Muscle of leg (tissue), 3 donors: ENCODE measurements at regions not wholly inside any gene's neighbourhood (a gene's known extent, or its start where the extent isn't known, plus 50 kb on each side); places are given as distances from the start of the nearest gene placed in this dataset.
"Not testable (repeated sequence)": the region's sequence is repeated elsewhere in the genome, so short reads cannot be mapped to it uniquely, and the experiment has no call there.

Experiments
- DNase-seq: peaks from one replicate; pipeline ENCODE4 v3.0.0; 2013
- H3K27ac ChIP-seq: one replicate; pipeline ENCODE4 v1.5.1; 2013; ENCODE audit warnings: mild to moderate bottlenecking, low read length, control low read depth
- H3K27me3 ChIP-seq: one replicate; pipeline ENCODE4 v1.6.1; 2013; ENCODE audit warnings: low read length; ENCODE audit not compliant: control insufficient read depth, insufficient read depth
- H3K36me3 ChIP-seq: one replicate; pipeline ENCODE4 v1.6.1; 2013; ENCODE audit warnings: low read length; ENCODE audit not compliant: control insufficient read depth, insufficient read depth
- H3K4me1 ChIP-seq: one replicate; pipeline ENCODE4 v1.6.1; 2013; ENCODE audit warnings: low read length; ENCODE audit not compliant: control insufficient read depth, insufficient read depth
- H3K4me3 ChIP-seq: one replicate; pipeline ENCODE4 v1.5.1; 2013; ENCODE audit warnings: low read length, control low read depth
- H3K9me3 ChIP-seq: replicated peaks from 2 replicates; pipeline ENCODE4 v1.6.1; 2013; ENCODE audit warnings: low read depth, low read length; ENCODE audit not compliant: control insufficient read depth
- WGBS: methylation state at CpG from one replicate; pipeline ENCODE4 v1.1.5; 2013; ENCODE audit warnings: missing lambda C conversion rate; ENCODE audit not compliant: insufficient coverage; 5-methylcytosine and 5-hydroxymethylcytosine counted together

DNA sequence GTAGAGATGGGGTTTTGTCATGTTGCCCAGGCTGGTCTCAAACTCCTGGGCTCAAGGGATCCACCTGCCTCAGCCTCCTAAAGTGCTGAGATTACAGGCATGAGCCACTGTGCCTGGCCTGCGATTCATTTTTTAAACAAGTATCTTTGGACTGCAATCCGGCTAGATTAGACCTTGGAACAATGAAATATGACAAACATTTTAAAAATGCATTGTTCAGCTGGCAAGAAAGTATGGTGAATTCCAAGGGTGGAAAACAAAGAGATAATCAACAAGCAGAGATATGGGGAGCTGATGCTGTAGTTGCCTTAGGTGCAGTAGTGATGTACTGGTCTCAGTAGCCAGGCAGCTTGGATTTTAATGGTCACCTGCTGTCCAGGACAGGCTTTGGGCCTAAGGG, 95.8 kb upstream of the GOLGA8J start:
- no peaks in the 10 kb centered on the region for H3K4me1 ChIP-seq
- no peaks in the 10 kb centered on the region for H3K9me3 ChIP-seq
- no peak overlapping the region for H3K4me3 ChIP-seq
- 65% methylated on average over 2 of the region's 2 CpGs for WGBS
- DNase-seq, result no peak
- no peaks in the 10 kb centered on the region for H3K36me3 ChIP-seq
- H3K27me3 ChIP-seq, result peaks cover 4% of the 10 kb centered on the region
- no peak overlapping the region for H3K27ac ChIP-seq

DNA sequence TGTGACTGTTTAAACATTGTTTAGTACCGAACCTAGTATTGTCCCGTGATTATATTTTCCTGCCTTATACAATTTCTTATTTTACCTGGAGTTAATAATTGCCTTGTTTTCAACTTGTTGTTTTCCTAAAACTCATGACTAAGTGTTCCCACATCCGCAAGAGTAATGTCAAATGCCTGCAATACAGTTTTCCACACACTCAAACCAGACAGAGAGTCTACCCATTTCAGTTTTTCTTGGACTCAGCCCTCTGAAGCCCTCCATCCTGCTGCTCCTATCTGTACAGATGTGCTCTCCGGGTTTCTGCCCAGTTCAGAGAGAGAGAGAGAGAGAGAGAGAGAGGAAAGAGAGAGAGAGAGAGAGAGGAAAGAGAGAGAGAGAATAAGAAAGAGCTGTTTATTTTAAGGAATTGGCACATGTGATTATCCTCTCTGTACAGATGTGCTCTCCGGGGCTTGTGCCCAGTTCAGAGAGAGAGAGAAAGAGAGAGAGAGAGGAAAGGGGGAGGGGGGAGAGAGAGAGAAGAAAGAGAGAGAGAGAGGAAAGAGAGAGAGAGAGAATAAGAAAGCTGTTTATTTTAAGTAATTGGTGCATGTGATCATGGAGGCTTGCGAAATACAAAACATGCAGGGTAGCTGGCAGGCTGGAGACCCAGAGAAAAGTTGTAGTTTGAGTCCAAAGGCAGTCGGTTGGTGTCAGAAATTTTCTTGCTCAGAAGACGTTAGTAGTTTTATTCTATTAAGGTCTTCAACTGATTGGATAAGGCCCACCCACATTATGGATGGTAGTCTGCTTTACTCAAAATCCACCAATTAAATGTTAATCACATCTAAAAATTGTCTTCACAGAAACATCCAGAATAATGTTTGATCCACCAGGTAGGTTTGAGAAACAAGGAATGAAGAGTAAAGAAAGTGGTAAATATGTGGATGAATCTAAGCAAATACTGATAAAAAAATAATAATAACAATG, 104.1 kb upstream of the GOLGA8J start:
- no peaks in the 10 kb centered on the region for H3K4me1 ChIP-seq
- no peaks in the 10 kb centered on the region for H3K9me3 ChIP-seq

DNA sequence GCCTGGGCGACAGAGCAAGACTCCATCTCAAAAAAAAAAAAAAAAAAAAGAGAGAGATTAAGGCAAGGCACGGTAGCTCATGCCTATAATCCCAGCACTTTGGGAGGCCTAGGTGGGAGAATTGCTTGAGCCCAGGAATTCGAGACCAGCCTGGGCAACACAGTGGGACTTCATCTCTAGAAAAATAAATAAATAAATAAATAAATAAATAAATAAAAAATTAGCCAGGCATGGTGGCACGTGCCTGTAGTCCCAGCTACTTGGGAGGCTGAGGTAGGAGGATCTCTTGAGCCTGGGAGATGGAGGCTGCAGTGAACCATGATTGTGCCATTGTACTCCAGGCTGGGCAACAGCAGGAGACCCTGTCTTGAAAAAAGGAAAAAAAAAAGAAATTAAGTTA, 108.7 kb upstream of the GOLGA8J start:
- no CpG with 5 or more reads among the region's 4 CpGs for WGBS
- not testable (repeated sequence) for H3K27ac ChIP-seq

More for the DNA sequence above, 104.1 kb upstream of the GOLGA8J start:
- H3K27ac ChIP-seq, result no peak overlapping the region
- WGBS, result 78% methylated on average over 3 of the region's 8 CpGs
- H3K27me3 ChIP-seq, result no peaks in the 10 kb centered on the region
- no peak overlapping the region for H3K4me3 ChIP-seq
- no peaks in the 10 kb centered on the region for H3K36me3 ChIP-seq
- no peak for DNase-seq

DNA sequence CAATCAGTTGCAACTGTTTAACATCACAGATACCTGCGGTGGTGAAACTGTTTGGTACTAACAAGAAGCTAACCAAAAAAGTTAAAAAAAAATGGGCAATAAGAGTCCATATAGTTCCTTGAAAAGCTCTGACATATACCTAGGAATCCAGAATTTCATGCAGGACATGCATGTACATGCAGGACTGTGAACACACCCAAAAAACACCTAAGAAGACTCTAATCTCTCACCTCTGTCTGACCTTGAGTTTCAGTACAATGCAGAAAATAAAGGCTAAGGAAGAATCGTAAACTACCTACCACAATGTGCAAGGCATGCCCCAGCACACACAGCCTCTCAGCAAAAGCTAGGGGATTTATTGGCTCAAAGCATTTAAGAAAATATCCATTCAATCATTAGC, 110.7 kb upstream of the GOLGA8J start:
- Histone ChIP-seq H3K9me3 (no peaks in the 10 kb centered on the region), H3K27me3 (peaks cover 22% of the 10 kb centered on the region), H3K27ac (no peak overlapping the region), H3K36me3 (no peaks in the 10 kb centered on the region), H3K4me3 (no peak overlapping the region), H3K4me1 (peaks cover 2% of the 10 kb centered on the region)
- DNase-seq, result no peak
- no CpG with 5 or more reads among the region's 2 CpGs for WGBS

More for the DNA sequence above, 108.7 kb upstream of the GOLGA8J start:
- H3K27me3 ChIP-seq, result peaks cover 11% of the 10 kb centered on the region
- DNase-seq, H3K4me1 ChIP-seq, H3K4me3 ChIP-seq, H3K9me3 ChIP-seq, H3K36me3 ChIP-seq: not testable (repeated sequence)

DNA sequence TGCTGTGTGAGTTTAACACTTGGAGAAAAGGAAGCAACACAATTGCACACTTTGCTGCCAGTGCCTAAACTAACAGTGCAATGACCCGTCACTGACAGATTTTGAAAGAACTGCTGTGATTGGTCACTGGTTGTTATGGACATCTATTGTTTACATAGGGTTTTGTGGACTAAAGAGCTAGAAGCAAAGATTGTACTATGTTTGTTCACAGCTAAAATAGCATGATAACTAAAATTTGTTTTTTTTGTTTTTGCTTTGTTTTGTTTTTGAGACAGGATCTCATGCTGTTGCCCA, 112.4 kb upstream of the GOLGA8J start:
- Histone ChIP-seq H3K4me3 (no peak overlapping the region), H3K4me1 (peaks cover 2% of the 10 kb centered on the region), H3K9me3 (no peaks in the 10 kb centered on the region), H3K27me3 (peaks cover 25% of the 10 kb centered on the region), H3K27ac (no peak overlapping the region), H3K36me3 (no peaks in the 10 kb centered on the region)
- DNase-seq, result no peak
- no CpG with 5 or more reads among the region's 1 CpG for WGBS

DNA sequence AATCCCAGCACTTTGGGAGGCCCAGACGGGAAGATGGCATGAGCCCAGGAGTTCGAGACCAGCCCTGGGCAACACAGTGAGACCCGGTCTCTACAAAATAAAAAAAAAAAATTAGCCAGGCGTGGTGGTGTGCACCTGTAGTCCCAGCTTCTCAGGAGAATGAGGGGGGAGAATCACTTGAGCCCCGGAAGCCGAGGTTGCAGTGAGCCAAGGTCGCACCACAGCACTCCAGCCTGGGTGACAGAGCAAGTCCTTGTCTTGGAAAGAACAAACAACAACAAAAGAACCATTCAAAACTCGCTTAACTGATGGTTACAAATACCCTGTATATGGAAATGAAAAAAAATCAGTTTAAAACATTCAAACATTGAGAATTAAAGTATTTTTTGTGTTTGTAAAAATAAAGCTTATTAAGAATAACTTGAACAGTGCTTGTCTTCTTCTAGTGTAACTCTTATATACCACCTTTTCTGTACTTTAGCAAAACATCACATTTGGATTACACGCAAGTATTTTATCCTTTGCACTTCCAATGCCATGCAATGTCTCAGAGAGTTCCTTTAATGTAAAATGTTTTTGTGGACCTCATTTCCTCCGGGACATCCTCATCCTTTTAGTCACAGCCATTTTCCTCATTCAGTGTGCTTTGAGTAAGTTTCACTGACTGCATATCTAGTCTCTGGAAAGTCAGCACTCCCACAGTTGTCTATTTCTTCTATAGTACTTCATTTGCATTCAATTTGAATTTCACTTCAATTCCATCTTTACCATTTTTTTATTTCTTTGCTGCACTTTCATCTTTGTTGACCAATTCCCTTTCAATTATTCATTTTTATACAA, 113.0 kb upstream of the GOLGA8J start:
- Histone ChIP-seq H3K4me1 (peaks cover 2% of the 10 kb centered on the region), H3K27ac (no peak overlapping the region), H3K9me3 (no peaks in the 10 kb centered on the region), H3K4me3 (no peak overlapping the region), H3K27me3 (peaks cover 25% of the 10 kb centered on the region), H3K36me3 (no peaks in the 10 kb centered on the region)
- DNase-seq, result no peak
- 89% methylated on average over 4 of the region's 10 CpGs for WGBS

DNA sequence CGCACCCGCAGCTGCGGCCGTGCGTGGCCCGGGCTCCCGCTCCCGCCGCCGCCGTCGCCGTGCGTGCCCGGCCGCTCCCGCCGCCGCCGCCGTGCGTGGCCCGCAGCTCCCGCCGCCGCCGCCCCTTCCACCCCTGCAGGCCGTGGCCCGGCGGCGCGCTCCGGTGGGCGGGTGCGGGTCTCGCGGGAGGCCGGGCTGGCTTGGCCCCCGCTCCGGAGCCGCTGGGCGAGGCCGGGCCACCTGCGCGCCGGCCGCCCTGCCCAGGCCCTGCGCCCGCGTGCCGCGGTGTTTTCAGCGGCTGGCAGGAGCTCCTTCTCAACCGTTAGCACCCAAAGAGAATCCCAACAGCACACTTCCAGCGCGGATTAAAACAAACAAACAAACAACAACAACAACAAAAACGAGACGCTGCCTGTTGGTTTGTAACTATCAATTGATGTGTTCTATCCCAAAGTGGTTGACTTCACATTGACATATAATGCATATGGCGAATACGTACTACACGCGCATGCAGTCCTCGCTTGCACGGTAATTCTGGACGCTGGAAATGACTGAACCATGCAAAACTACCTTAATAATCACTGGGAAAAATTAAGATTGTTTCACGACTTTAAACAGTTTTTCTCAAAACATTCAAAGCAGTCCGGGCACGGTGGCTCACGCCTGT, 113.7 kb upstream of the GOLGA8J start:
- no peak overlapping the region for H3K27ac ChIP-seq
- no peak overlapping the region for H3K4me3 ChIP-seq
- WGBS, result 16% methylated on average over 56 of the region's 69 CpGs
- H3K9me3 ChIP-seq, result no peaks in the 10 kb centered on the region
- H3K27me3 ChIP-seq, result peaks cover 25% of the 10 kb centered on the region
- H3K4me1 ChIP-seq, result peaks cover 2% of the 10 kb centered on the region
- H3K36me3 ChIP-seq, result no peaks in the 10 kb centered on the region
- no peak for DNase-seq

DNA sequence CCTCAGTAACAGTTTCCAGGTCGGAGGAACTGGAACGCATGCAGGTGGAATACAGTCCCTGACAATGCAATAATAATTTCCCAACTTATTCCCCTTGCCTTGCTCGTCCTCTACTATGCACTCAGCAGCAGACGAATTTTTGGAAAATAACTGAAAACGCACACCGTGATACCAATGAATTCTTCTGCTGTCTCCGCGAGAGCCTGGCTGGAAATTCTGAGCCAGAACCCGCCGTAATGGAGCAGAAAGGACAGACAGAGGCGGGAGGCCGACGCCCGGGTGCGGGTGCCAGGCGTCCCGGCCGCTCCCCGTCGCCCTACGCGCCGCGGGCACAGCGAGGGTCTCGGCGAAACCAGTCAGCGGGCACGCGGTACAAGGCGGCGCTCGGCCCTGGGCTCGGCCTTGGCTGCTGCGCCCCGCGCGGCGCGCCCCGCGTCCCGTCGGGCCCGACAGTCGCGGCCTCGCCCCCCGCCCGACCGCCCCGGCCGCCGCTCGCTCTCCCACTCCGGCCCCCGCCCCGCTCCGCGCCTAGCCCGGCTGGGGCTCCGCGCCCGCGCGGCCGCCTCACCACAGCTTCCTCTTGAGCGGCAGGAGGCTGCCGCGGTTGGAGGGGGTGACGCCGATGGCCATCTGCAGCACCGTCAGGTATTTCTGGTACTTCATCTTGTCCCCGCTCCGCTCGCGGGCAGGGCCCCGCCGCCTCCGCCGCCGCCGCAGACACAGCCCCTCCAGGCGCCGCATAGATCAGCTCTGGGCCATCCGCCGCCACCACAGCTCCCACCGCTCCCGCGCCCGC, 114.5 kb upstream of the GOLGA8J start:
- no peak overlapping the region for H3K4me3 ChIP-seq
- WGBS, result 1% methylated on average over 91 of the region's 91 CpGs
- H3K4me1 ChIP-seq, result peaks cover 2% of the 10 kb centered on the region
- DNase-seq, result peak; percentile 7
- no peak overlapping the region for H3K27ac ChIP-seq
- no peaks in the 10 kb centered on the region for H3K9me3 ChIP-seq
- H3K27me3 ChIP-seq, result peaks cover 25% of the 10 kb centered on the region
- H3K36me3 ChIP-seq, result no peaks in the 10 kb centered on the region

DNA sequence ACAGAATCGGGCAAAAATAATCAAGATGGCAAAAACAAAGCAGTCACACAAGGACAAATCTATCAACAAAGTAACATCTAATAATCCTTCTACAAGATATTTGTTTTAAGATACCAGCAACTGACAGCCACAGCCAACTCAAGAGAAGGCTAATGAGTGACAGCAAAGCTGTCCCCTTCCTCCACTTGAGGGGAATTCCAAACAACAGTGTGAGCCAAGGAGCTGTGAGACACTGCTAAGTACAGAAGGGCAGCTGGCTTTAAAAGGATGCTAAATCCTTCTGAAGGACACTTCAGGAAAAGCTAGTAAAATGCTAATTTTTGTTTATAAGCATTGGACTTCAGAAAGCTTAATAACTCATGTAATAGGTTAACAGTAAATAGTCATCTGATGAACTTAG, 120.3 kb upstream of the GOLGA8J start:
- no CpG with 5 or more reads among the region's 1 CpG for WGBS
- no peak overlapping the region for H3K4me3 ChIP-seq
- H3K27ac ChIP-seq, result no peak overlapping the region
- DNase-seq, result no peak
- no peaks in the 10 kb centered on the region for H3K4me1 ChIP-seq
- H3K27me3 ChIP-seq, result peaks cover 4% of the 10 kb centered on the region
- no peaks in the 10 kb centered on the region for H3K36me3 ChIP-seq
- no peaks in the 10 kb centered on the region for H3K9me3 ChIP-seq
